ENCODE measurements at regions not wholly inside any gene's neighbourhood (a gene's known extent, or its start where the extent isn't known, plus 50 kb on each side); places are given as distances from the start of the nearest gene placed in this dataset.

DNA sequence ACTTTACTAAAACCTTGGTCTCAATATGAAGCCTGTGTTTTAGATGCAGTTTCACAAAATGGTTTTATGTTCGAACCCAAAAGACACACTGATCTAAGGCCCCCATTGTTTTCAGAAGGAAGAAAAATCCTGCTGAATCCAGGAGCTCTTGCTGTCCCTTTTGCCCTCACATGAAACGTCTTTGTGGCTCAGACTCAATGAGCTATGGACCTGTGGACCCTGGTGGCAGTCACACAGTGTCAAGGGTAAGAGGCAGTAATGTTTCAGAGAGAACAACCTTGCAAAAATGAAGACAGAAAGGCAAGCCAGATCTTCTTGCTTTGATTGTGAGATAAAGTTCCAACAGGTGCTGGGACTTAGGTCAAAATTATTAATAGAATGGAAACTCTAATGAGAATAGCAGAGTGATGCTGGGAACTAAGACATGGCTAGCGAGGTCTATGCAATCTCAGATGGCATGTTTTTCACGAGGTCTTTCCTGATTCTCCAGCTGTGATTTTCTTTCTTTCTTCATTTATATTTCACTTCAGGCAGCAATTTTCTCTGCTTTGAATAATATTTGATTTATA is 164.9 kb upstream of the SLC38A2 start:
- TF ChIP-seq POLR2A (IDR thresholded peaks at IDR 0.05; ENCODE audit: low read depth, low read length), result no peak
- TF ChIP-seq POLR2AphosphoS5 (IDR thresholded peaks at IDR 0.05; ENCODE audit: low read depth, low read length), result no peak

Measured in GM12892 (cell line).